Upper lobe of right lung (tissue), 1 donor: ENCODE measurements at regions not wholly inside any gene's neighbourhood (a gene's known extent, or its start where the extent isn't known, plus 50 kb on each side); places are given as distances from the start of the nearest gene placed in this dataset.

ENCODE experiments used
- ATAC-seq: fragments of 200-7000 bp; cut with Tn5 transposase; one replicate; pipeline ENCODE4 v1.9.1; 2020; ENCODE audit warnings: mild to moderate bottlenecking, moderate library complexity
- DNase-seq: peaks from one replicate; pipeline ENCODE4 v3.0.0-alpha.2; 2020
- H3K27ac ChIP-seq: fragments of 200-600 bp; one replicate; pipeline ENCODE4 v1.8.0; 2022
- H3K27me3 ChIP-seq: fragments of 200-600 bp; one replicate; pipeline ENCODE4 v1.8.0; 2022; ENCODE audit warnings: mild to moderate bottlenecking
- H3K36me3 ChIP-seq: fragments of 200-600 bp; one replicate; pipeline ENCODE4 v1.8.0; 2022
- H3K4me1 ChIP-seq: fragments of 200-600 bp; one replicate; pipeline ENCODE4 v1.8.0; 2022
- H3K4me3 ChIP-seq: fragments of 200-600 bp; one replicate; pipeline ENCODE4 v1.8.0; 2022; ENCODE audit warnings: mild to moderate bottlenecking
- H3K9me3 ChIP-seq: fragments of 200-600 bp; one replicate; pipeline ENCODE4 v1.8.0; 2022
- CTCF ChIP-seq: fragments of 200-600 bp; IDR thresholded peaks from one replicate; pipeline ENCODE4 v1.8.0; 2022; ENCODE audit warnings: antibody characterized with exemption
- intact Hi-C: fragments of 100-400 bp; cut with DNase I; formaldehyde crosslinking; loops from one replicate; pipeline ENCODE4 v1.11.0; 2022
- donor health status: DM: no; HTN: yes; CAD: no; lungs with severe emphysema.

DNA sequence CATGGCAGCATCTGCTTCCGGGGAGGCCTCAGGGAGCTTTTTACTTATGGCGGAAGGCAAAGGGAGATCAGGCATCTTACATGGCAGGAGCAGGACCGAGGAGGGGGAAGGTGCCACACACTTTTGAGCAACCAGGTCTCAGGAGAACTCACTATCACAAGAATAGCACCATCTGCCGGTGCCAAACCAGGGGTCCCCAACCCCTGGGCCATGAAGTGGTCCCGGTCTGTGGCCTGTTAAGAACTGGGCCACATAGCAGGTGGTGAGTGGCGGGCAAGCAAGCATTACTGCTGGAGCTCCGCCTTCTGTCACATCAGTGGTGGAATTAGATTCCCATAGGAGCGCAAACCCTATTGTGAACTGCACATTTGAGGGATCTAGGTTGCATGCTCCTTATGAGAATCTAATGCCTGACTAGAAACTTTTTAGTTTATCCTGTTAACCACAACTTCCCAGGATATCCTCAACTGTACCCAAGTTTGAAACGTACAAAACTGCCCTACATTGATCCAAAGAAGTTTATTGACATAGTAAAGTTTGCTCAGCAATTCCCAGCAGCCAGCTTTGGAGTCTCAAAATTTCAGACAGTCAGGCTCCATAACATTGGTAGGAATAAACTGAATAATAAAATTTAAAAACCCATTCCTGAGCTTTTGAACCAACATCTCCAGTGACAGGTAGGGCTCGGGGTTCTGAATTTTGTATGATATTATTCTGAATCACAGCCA, 228.4 kb upstream of the TAC1 start:
- TF ChIP-seq CTCF: no peak
- H3K36me3 ChIP-seq: no peaks in the 10 kb centered on the region
- H3K27me3 ChIP-seq: no peaks in the 10 kb centered on the region
- H3K4me1 ChIP-seq: no peaks in the 10 kb centered on the region
- no peak overlapping the region for H3K27ac ChIP-seq
- no peak for ATAC-seq
- H3K4me3 ChIP-seq: no peak overlapping the region
- no peak for DNase-seq
- no peaks in the 10 kb centered on the region for H3K9me3 ChIP-seq
- intact Hi-C loops: no loop called here

- DNase-seq (no peak), ATAC-seq (no peak)
- no peak for TF ChIP-seq CTCF
- no peaks in the 10 kb centered on the region for H3K4me1 ChIP-seq
- H3K36me3 ChIP-seq: no peaks in the 10 kb centered on the region
- no peaks in the 10 kb centered on the region for H3K27me3 ChIP-seq
- H3K27ac ChIP-seq: no peak overlapping the region
- no peaks in the 10 kb centered on the region for H3K9me3 ChIP-seq
- no peak overlapping the region for H3K4me3 ChIP-seq
- intact Hi-C loops: no loop called here
Observed at GRCh38 chr7:97506728-97507127, 225.2 kb upstream of the TAC1 start.

GRCh38 chr7:97512441-97513207, 219.3 kb upstream of the TAC1 start:
- intact Hi-C loops: no loop called here
- DNase-seq (no peak), ATAC-seq (no peak)
- H3K36me3 ChIP-seq: no peaks in the 10 kb centered on the region
- no peaks in the 10 kb centered on the region for H3K27me3 ChIP-seq
- no peaks in the 10 kb centered on the region for H3K4me1 ChIP-seq
- no peak for TF ChIP-seq CTCF
- H3K9me3 ChIP-seq: no peaks in the 10 kb centered on the region
- no peak overlapping the region for H3K27ac ChIP-seq
- no peak overlapping the region for H3K4me3 ChIP-seq

GRCh38 chr7:97513326-97513725, 218.6 kb upstream of the TAC1 start:
- Histone ChIP-seq H3K4me1 (no peaks in the 10 kb centered on the region), H3K4me3 (no peak overlapping the region), H3K36me3 (no peaks in the 10 kb centered on the region), H3K27ac (no peak overlapping the region), H3K27me3 (no peaks in the 10 kb centered on the region), H3K9me3 (no peaks in the 10 kb centered on the region)
- ATAC-seq (no peak), DNase-seq (no peak)
- no peak for TF ChIP-seq CTCF
- intact Hi-C loops: no loop called here

DNA sequence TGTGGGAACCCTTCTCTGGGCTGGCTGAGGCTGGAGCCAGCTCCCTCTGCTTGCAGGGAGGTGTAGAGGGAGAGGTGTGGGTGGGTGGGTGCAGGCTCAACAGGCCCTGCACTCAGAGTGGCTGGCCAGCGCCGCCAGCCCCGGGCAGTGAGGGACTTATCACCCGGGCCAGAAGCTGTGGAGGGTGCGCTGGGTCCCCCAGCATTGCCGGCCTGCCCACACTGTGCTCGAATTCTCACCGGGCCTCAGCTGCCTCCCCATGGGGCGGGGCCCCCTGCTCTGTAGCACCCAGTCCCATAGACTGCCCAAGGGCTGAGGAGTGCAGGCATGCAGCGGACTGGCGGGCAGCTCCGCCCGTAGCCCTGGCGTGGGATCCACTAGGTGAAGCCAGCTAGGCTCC, 190.7 kb upstream of the TAC1 start:
- Histone ChIP-seq H3K4me1 (no peaks in the 10 kb centered on the region), H3K27me3 (no peaks in the 10 kb centered on the region), H3K9me3 (no peaks in the 10 kb centered on the region), H3K4me3 (no peak overlapping the region), H3K36me3 (no peaks in the 10 kb centered on the region), H3K27ac (no peak overlapping the region)
- intact Hi-C loops: no loop called here
- ATAC-seq (no peak), DNase-seq (no peak)
- no peak for TF ChIP-seq CTCF
